Fibroblast of pulmonary artery (primary cell): ENCODE measurements at regions not wholly inside any gene's neighbourhood (a gene's known extent, or its start where the extent isn't known, plus 50 kb on each side); places are given as distances from the start of the nearest gene placed in this dataset.

Source experiments
- DNase-seq: peaks from one replicate; pipeline ENCODE4 v3.0.0-alpha.2; 2010; ENCODE audit warnings: low read depth
- H3K4me3 ChIP-seq: replicated peaks from 2 replicates; pipeline ENCODE4 v1.5.1; 2011; ENCODE audit warnings: low read depth, mild to moderate bottlenecking, control low read depth, low read length, moderate library complexity
- CTCF ChIP-seq: IDR thresholded peaks from 2 replicates; pipeline ENCODE4 v1.5.1; 2011; ENCODE audit warnings: mild to moderate bottlenecking, control low read depth, low read length, inconsistent platforms; ENCODE audit errors: missing control alignments

GRCh38 chr6:90868656-90869055 is 281.8 kb upstream of the MAP3K7 start:
- no peak for DNase-seq
- H3K4me3 ChIP-seq: no peak overlapping the region
- no peak for TF ChIP-seq CTCF

- DNase-seq: no peak
- no peak overlapping the region for H3K4me3 ChIP-seq
- no peak for TF ChIP-seq CTCF
Observed at GRCh38 chr6:90868256-90868655, 281.4 kb upstream of the MAP3K7 start.

- no peak overlapping the region for H3K4me3 ChIP-seq
- DNase-seq: no peak
- TF ChIP-seq CTCF: no peak
Observed at GRCh38 chr6:90865513-90865912, 278.6 kb upstream of the MAP3K7 start.

- H3K4me3 ChIP-seq: no peak overlapping the region
- DNase-seq: no peak
- TF ChIP-seq CTCF: no peak
Observed at GRCh38 chr6:90863043-90863442, 276.2 kb upstream of the MAP3K7 start.

GRCh38 chr6:90860822-90861601 is 274.1 kb upstream of the MAP3K7 start:
- DNase-seq: peak; percentile 1
- TF ChIP-seq CTCF: no peak
- no peak overlapping the region for H3K4me3 ChIP-seq

- no peak for DNase-seq
- no peak overlapping the region for H3K4me3 ChIP-seq
- no peak for TF ChIP-seq CTCF
Observed at GRCh38 chr6:90859612-90860011, 272.7 kb upstream of the MAP3K7 start.

- no peak overlapping the region for H3K4me3 ChIP-seq
- no peak for TF ChIP-seq CTCF
- DNase-seq: no peak
Observed at GRCh38 chr6:90859056-90859455, 272.2 kb upstream of the MAP3K7 start.
